Cerebellar nuclear complex (tissue), 1 donor: ENCODE measurements at regions not wholly inside any gene's neighbourhood (a gene's known extent, or its start where the extent isn't known, plus 50 kb on each side); places are given as distances from the start of the nearest gene placed in this dataset.

ENCODE experiments used
- DNase-seq, 2 experiments: peaks; one replicate each; lab custom pipeline; 2025; lab: John Stamatoyannopoulos, UW

DNA sequence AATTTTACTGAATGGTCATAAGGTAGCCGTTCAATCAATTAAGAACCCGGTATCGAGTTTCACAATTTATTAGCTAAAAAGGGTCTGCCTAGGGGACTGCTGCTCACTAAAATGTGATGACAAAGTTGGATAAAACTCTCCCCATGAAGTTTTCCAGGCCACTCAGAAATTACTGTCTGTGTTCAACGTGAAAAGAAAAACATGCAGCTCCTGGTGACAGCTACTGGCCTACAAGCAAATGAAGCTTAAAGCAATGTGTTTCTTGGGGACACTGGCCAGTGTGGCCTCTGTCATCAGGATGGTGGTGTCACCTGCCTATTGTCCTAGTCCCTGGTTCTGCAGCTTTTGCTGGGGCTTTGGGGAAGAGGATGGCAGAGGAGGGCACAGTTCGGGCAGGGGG, 222.6 kb downstream of the WDR11 start:
- DNase-seq: no peak

DNA sequence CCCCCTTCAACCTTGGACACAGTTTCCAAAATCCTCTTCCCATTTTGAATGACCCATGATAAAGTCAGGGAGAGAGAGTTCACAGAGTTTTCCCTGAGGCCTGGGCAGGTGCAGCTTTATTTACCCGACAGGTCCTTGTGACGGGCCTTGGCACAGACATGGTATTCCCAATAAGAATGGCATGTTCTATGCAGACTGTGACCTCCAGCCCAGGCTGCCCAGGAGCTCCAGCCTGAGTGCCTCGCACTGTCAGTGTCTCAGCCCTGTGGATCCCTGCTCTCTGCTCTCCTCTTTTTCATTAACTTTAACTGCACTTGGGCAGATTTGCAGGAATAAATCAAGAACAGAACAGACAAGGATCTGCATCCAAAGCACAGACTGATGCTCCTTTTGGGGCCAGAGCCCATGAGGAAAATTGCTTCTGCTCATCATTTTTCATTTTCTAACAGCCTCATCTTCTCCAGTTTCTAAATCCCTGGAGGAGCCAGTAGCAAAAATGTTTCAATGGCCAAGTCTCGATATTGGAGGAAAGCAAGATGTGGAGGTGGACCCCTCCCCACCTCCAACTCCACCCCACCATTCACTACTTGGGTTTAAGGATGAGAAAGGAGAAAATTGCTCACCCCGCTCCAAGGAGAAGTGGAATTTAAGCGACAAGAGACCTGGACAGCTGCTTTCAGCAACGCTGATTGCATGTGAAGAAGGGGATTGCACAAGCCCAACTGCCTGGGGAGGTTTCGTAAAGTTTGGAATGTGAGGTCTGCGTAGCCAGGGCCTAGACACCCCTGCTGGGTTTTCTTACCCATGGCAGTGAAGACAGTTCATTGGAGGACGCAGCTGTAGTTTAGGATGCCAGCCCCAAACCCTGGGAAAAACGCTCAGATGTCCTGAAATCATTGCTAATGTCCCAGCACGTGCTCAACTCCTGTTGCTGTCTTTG, 225.9 kb downstream of the WDR11 start:
- DNase-seq: no peak

DNA sequence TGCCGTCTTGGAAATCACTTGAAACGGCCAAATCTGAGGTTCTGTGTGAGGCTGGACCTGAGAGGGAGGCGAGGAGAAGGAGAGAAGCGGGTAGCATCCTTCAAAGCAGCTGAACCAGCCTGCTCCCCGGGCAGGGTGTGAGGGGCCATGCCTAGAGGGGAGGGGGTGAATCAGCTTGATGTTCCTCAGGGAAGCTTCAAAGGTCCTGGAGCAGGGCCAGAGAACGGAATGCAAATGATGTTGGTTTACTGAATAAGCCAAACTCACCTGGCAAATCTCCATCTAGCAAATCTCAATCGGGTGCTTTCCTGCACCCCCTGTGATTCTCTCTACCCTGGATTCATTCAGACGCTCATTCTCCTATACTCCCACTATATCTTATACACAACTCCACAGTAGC, 226.9 kb downstream of the WDR11 start:
- no peak for DNase-seq

DNA sequence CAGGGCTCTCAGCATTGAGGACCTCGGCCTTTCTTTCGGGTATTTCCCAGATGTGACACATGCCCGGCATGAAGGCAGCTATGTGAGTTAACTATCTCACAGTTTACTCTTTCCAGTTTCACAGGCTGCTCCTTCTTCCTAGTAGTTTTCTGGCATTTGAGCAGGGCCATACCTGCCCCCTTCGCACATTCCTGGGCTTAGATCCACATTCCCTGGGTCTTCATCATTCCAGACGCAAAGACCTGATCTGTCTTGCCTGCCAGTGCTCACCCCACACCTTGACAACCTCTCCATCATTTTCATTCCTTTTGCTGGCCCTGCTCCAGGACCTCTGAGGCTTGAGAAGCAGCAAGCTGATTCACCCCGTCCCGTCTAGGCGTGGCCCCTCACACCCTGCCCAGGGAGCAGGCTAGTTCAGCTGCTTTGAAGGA, 227.5 kb downstream of the WDR11 start:
- DNase-seq: no peak

DNA sequence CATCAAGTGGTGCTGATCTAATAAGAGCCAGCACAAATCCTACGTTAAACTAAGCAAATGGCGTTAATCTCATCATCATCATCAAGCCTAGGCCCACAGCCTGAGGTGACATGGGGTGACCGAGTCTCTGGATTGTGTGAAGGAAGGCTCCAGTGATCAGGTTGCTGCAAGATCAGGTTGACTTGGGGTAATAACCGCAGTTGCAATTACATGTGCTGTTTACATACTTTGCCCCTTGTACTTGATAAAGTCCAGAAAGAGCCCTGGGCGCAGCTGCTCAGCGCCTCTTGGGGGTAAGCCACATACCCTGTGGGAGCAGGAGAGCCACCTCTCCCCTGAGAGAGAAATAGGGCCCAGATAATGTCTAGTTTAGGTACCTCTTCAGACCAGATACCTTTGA, 228.1 kb downstream of the WDR11 start:
- no peak for DNase-seq

DNA sequence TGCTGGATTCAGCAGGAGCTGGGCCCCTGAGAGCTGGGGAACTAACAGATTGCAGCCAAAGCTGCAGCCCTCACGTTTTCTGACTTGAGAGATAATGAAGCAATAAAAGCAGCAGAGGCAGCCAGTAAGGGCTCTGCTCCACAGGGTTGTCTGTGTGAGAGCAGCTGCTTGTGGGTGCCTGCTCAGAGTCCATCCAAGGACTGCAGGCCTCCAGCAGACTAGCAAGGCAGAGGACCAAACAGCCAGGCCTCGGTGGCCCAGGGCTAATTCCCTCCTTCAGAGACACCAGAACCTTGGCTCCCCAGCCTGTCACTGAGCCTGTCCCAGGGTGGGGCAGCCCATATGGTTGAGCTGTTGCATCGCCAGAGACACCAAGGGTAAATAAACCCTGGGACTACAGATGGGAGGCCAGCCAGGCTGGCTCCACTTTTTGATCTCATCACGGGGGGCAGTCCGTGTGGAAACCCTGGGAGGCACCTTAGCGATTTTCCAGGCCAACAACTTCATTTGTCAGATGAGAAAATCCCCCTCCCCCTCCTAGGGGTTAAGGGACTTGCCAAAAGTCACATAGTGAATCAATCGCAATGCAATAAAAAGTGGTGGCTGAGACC, 229.2 kb downstream of the WDR11 start:
- DNase-seq: no peak

DNA sequence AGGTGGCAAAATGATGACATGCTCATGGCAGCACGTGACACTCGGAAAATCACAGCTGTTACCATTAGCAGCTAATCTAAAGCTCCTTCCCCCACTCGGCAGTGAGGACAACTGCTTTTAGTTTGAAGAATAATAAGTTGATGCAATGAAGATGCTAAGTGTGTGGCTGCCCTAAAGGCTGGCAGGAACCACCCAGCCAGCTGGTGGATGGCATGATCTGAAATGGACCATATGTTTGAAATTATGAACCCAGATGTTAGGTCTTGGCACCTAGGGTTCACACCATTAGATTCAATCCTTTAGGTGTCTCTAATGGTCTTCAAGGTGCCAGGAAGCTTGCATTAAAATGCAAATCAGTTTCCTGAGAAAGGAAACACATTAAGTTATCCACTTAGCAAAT, 230.1 kb downstream of the WDR11 start:
- no peak for DNase-seq

DNA sequence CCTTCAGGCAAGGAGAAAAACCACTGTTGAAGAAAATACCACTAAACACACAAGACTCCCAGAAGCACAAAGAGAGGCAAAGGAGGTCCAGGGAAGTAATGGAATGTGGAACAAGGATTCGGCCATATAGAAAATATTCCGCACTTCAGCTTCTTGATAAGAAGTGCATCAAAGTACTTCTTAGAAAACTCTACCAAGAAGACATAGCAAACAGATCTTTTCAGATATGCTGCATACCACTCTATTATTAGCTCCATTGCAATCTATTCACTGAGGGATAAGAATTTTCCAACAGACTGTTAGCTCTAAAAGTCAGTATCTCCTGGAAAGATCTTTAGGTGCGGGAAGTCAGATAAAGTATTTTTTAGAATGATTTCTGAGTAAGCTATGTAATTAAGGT, 231.8 kb downstream of the WDR11 start:
- no peak for DNase-seq

DNA sequence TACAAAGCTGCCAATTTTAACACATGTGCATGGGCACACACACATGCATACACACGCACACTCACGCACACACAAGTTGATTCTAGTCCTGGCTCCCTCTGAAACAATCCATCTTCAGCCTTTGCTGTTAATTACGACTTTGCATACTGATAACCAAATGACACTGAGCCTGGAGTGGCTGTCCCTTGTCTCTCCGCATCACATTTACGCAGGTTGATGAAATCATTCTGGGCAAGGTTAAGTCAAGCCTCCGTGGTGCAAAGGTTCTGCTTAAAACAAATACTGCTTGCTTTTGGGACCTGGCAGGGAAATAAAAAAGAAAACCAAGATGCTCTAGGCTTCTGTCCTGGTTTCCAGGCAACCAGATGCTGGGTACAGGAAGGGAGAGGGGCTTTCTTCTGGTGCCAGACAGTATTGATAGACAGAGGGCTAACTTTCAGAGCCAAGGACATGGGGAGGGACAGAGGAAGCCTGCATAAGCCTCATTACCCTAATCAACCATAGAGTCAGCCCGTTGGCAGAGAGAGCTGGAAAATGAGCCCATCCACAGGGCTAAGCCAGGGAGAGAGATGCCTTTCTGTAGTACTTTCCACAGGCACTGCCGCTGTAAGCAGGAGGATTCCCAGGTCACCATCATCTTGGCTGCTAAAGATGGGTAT, 233.0 kb downstream of the WDR11 start:
- DNase-seq: no peak

DNA sequence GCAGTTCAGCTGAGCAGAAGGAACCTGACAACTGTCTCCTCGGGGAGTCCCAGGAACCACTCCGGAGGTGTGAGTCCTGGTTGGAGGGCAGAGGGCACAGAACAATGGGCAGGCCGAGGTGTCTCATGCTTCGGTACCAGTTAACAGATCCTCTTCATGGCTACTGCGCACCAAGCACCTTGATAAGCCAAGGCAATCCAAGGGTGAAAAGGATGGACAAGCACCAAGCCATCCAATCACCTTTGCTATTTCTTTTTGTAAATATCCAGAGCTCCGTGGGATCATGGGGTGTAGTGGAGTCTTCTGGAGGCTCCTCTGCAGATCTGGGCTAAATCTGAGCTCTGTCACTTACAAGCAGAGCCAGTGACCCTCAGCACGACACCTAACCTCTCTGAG, 233.5 kb downstream of the WDR11 start:
- DNase-seq: no peak

DNA sequence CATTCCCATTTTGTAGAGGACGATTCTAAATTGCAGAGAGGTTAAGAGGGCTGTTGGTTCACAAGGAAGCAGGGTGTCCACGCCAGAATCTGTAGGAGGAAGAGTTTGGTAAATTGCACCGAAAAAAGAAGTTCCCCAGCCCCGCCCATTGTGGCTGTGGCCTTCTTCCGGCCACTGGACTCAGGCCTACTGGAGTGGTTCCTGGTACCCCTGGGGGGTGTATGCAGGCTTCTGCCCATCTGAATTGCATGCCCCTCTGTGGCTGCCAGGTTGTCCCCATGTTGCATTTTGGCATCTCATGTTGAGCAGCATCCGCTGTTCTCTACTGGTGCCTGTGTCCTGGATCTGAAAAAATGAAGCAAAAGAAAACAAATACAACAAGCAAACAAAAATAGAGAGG, 234.2 kb downstream of the WDR11 start:
- peak in 1 of 2 experiments; percentile 5 for DNase-seq

DNA sequence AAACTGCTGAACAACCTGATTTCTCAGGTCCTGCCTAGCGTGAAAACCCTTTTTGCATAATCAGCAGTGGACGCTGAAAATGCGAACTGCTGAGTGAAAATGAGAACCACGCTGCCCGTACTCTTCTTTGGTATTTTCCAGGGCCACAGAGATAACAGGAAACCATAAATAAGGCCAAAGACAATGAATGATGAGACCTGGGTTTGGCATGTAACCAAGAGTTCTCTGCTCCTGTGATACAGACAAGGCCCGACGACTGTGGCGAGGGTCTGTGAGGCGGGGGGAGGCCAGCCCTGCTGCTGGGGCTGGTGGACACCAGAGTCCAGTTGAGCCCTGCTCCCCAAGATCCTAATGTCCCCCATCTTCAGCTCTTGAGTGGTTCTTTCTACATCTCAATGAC, 236.0 kb downstream of the WDR11 start:
- no peak for DNase-seq

DNA sequence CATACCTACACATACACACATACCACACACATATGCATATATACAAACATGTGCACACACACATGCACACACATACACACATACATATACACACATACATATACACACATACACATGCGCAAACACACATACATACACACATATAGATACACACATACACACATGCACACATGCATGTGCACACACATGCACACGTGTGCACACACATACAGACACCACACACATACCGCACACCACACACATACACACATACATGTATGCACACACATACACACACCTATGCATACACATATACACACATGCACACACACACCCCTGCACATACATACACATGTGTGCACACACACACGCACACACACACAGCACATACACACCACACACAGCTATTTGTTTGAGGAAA, 236.5 kb downstream of the WDR11 start:
- no peak for DNase-seq

DNA sequence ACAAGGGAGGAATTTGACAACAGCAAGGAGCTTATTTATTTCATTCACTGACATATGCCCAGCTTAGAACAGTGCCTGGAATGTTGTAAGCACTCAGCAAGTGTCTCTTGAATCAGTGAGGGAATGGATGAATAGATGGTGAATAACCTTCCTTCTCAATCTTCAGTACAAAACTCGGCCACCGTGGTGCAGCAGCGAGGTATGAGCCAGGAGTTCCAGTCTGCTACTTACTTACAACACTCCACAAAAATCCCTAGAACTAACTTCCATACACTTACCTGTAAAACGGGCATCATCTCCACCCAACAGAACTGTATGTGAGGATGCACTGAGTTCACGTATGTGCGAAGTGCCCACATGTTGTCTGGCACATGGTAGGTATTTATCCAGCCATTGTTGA, 237.4 kb downstream of the WDR11 start:
- no peak for DNase-seq

DNA sequence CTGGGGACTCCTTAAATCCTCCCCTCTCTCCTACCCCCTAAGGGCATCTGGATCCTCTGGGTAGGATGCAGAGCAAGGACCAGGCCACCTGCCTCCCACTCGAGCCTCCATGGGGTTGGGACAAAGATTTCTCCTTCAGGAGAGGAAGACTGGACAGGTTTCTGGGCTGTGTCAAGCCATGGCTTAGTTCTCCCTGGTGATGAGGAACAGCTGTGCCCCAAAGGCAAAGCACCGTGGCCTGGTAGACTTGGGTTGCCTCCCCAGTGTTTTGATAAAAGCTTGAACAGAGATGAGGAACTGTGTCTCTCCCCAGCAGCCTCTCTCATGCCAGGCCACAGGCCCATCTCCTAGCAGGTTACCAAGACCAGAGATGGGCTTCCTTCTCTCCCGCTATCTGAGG, 238.3 kb downstream of the WDR11 start:
- no peak for DNase-seq

DNA sequence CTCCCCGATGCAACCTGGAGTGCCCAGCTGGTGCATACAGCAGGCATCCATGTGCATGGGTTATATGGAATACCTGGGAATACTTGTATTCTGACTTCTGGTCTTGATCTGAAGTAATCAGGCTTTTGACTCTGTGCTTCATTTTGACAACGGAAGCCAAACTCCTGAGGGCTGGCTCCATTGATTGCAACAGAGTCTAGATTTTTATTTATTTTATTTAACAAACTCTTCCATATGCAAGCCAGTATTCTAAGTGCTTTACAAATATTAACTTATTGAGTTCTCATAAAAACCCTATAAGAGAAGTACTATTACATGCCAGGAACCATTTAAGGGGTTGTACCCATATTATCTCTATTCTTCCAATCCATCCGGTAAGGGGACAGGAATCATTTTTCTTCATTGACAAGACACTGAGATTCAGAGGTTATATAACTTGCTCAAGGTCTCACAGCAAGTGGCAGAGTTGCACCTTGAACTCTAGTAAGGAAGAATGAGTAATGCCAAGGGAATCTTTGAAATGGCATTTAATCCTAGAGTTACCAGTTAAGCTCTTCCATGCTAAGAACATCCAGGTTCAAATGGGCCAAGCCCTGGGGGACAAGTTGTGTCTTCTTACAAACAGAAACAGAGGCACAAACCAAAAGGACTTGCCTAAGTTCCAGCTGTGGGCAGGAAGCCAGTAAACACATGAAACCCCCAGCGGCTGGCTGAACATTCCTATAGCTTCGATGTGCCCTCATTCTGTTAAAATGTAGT, 241.0 kb downstream of the WDR11 start:
- DNase-seq: no peak

DNA sequence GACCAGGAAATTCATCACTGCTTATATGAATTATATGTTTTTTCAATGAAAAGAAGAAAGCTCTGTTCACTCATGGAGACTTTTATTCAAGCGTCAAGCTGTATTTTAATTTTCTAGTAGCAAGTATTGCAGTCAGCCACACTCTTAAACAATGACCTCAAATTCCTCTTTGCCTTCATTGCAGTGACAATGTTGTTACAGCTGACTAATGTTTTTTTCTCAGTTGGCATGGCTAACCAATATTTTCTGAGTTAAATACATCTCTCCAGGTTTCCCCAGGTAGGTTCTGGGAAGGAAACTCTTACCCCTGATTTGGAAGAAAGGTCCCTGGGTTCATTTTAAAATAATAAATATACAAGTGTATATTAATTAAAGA, 241.5 kb downstream of the WDR11 start:
- no peak for DNase-seq

DNA sequence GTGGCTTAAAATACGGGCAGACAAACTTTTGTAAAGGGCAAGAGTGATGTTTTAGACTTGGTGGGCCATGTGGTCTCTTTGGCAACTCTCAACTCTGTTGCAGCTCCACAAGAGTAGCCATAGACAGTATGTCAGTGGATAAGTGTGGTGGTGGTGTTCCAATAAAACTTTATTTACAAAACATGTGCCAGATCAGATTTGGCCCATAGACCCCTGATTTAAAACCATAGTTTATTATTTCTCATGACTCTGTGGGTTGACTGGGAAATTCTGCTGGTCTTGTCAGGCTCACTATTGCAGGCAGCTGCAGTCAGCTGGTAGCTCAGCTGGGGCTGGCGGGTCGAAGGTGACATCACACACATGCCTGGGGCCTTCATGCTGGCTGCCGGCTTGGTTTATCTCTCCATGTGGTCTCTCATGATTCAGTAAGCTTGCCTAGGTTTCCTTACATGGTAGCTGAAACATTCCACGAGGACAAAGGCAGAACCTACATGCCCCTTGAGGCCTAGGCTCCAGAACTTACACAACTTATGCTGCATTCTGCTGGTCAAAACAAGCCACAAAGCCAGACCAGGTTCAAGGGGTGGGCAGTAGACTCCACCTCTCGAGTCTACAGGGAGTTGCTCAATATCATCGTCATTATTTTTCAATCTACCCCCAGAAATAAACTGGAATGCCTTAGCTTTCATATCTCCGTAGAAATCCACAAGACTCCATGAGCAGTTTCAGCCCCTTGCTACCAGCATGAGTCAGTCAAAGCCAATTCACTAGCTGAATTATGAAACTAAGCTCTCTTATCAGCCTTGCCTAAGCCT, 245.7 kb downstream of the WDR11 start:
- no peak for DNase-seq

DNA sequence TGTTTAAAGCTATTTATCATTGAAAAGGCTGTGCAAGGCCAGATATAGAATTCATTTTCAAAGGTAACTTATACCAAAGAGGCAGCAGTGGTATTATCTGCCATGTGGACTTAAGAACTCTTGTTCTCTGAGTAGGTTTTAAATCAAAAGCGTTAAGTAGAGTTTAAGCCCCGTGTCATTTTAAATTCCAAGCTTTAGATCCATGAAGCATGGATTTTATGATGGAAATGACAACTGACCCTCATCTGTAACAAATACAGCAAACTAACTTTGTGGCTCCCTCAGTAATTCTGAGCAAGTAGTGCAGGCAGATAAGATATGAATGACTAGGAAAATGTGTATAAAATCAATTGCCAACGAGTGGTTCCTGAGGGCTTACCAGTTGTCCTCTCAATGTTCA, 247.0 kb downstream of the WDR11 start:
- no peak for DNase-seq

DNA sequence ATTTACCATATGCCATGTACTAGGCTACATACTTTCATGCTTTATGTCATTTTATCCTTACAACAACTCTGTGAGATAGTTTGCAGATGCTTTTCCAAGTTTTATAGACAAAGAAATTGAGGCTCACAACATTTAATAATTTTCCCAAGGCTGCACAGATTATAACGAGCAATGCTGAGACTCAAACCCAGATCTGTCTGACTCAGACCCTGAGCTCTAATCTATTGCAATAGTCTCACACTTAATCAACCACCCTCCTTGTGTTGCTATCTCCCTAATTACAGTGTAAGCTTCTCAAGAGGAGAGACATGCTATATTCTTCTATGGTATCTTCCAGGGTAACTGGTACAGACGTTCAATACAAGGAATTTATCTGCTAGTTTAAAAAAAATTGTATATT, 247.6 kb downstream of the WDR11 start:
- DNase-seq: no peak

DNA sequence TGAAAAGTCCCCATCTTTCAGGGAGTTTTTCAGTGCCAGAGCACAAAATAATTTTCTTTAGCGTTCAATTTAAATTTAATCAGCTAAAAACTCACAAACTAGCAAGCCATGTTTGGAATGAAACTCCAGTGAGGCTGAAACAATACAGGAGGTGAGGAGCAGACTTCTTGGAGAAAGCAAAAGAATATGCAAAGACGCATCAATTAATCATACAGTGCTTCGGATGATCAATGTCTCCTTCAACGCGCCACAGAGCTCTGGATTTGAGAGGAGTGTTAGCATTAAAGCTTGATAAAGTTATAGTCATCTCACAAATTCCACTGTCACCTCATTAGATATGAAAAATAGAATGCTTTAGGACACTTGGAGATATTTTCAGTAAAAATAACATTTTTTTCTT, 248.0 kb downstream of the WDR11 start:
- no peak for DNase-seq

DNA sequence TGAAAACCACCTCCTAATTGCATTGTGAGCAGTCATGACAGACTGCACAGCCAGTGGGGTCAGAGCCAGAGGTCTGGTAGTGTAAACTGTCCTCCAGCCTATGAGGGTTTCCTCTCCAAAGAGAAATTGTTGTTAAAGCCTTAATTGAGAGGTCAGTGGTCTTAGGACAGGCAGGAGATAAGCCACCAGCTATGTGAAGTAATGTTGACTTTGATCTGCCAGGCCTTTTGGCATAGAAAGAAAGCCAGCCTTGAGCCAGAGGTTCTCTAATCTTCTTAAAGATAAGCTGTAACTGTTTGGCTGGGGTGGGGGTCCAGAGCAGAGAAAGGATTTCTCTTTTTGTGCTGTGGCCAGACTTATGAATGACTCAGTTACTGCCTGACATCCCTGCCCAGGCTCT, 248.4 kb downstream of the WDR11 start:
- no peak for DNase-seq
